ENCODE measurements at regions not wholly inside any gene's neighbourhood (a gene's known extent, or its start where the extent isn't known, plus 50 kb on each side); places are given as distances from the start of the nearest gene placed in this dataset.

- H3K4me1 Mint-ChIP-seq: no peaks in the 10 kb centered on the region
- DNase-seq (no peak), ATAC-seq (no peak)
- intact Hi-C loops (cut with micrococcal nuclease): no loop called here
- H3K36me3 Mint-ChIP-seq: no peaks in the 10 kb centered on the region
- Histone ChIP-seq H3K27ac (ENCODE audit: low read length) (no peak overlapping the region), H3K4me3 (ENCODE audit: low read length) (no peak overlapping the region), H3K27me3 (ENCODE audit: control insufficient read depth, insufficient read depth, low read length) (no peaks in the 10 kb centered on the region), H3K9me3 (ENCODE audit: control insufficient read depth, insufficient read depth, low read length) (no peaks in the 10 kb centered on the region), H3K36me3 (ENCODE audit: control insufficient read depth, insufficient read depth, low read length) (no peaks in the 10 kb centered on the region), H3K4me1 (ENCODE audit: control insufficient read depth, insufficient read depth, low read length) (no peaks in the 10 kb centered on the region)
- WGBS (ENCODE audit: insufficient coverage): 0% methylated on average over 1 of the region's 2 CpGs
- H3K4me3 Mint-ChIP-seq: no peak overlapping the region
- TF ChIP-seq CTCF (IDR thresholded peaks at IDR 0.05): no peak
- H3K27ac Mint-ChIP-seq: no peak overlapping the region
- H3K27me3 Mint-ChIP-seq (ENCODE audit: low read depth in 2 of 2): no peaks in the 10 kb centered on the region
- peaks cover 5 to 7% of the 10 kb centered on the region in 2 donors for H3K9me3 Mint-ChIP-seq
Measured at GRCh38 chr11:109371444-109372176, 50.4 kb upstream of the C11orf87 start.

Measured in natural killer cell (primary cell).